Activated naive CD8-positive, alpha-beta T cell treated with anti-CD3 and anti-CD28 coated beads, Interleukin-2, amount 50 U/mL, for 16 hours (primary cell): ENCODE measurements at regions not wholly inside any gene's neighbourhood (a gene's known extent, or its start where the extent isn't known, plus 50 kb on each side); places are given as distances from the start of the nearest gene placed in this dataset.
"Not testable (repeated sequence)": the region's sequence is repeated elsewhere in the genome, so short reads cannot be mapped to it uniquely, and the experiment has no call there.

Source experiments
- DNase-seq: peaks from one replicate; pipeline ENCODE4 v3.0.0-alpha.2; 2020; ENCODE audit warnings: low read depth, low spot score

DNA sequence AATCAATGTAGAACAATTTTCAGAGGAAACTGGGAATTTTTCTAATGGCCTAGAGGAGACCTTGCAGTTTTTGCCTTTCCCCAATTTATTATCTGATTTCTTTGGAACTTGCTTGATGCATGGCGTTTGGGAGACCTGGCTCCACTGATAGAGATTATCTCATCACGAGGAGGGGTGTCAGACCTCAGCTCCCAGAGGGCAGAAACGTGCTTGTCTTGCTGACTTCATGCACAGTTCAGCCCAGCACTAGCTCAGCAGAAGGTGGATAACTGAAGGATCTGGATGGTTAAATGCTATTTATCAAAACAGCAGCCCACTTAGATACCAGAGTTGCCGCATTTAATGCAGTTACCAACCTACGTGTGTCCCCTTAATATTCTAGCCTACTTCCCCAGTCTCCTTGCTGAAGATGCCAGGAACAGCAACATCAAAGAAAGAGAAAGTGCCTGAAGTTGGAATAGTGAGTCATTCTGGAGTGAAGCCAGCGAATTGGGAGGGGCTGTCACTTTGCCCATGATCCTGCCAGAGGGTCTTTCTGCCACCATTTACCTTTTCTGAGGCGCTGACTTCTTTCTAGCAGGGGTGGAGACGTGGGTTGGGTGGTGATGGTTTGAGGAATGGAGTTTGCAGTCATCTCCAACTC is 133.5 kb upstream of the CADM1 start:
- DNase-seq: no peak

DNA sequence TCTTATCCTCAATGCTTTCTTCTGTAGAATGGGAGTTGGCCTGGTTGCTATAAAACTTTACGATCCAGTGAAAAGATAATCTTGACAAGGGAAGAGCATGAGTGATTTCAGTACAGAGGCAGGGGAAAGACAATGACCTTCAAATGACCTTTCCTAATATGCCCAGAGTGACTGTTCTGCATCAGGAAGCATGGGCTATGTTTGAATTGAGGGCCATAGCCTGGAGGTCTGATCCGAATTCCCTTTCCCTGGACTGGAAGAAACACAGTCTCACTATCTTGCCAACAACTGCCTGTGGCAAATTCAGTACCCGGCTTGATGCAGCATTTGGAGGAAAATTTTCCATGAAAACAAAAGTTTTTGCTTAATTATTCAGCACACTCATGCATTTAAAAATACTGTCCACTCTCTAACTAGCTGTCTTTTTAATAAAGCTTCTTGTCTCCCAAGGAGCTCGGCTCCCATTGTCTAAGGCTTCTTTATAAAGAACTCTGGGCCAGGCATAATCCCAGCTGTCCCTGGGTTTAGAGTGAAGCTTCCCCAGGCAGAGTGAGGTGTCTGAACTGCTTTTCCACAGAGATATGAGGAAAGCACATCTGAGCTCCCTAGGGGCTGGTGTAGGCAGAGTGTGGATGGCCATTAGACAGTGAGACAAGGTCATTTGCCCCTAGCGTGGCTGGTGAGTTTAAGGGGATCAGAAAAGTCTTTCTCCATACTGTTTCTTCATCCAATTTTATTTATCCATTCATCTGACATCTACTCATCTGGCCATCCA is 132.7 kb upstream of the CADM1 start:
- no peak for DNase-seq

DNA sequence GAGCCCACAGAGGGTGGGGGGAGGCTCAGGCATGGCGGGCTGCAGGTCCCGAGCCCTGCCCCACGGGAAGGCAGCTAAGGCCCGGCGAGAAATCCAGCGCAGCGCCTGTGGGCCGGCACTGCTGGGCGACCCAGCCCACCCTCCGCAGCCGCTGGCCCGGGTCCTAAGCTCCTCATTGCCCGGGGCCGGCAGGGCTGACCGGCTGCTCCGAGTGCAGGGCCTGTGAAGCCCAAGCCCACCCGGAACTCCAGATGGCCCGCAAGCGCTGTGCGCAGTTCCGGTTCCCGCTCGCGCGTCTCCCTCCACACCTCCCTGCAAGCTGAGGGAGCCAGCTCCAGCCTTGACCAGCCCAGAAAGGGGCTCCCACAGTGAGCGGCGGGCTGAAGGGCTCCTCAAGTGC is 129.8 kb upstream of the CADM1 start:
- DNase-seq: not testable (repeated sequence)

DNA sequence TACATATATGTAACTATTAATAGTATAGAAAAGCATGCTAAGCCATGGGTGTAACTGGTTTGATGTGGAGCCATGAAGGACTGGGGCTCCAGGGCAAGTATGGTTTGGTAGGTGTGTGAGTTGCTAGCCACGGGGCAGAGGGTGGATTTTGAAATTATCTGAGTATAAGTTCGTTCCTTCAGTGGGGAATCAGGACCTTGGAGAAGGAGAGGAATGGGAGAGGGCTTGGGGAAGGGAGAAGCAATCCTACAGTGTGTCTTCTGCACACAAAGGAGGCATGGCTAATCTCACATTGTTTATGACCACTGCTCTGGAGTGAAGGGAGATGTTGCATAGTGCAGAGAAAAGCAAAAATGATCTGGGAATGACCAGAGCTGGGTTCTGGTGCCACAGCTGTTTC is 127.8 kb upstream of the CADM1 start:
- no peak for DNase-seq

DNA sequence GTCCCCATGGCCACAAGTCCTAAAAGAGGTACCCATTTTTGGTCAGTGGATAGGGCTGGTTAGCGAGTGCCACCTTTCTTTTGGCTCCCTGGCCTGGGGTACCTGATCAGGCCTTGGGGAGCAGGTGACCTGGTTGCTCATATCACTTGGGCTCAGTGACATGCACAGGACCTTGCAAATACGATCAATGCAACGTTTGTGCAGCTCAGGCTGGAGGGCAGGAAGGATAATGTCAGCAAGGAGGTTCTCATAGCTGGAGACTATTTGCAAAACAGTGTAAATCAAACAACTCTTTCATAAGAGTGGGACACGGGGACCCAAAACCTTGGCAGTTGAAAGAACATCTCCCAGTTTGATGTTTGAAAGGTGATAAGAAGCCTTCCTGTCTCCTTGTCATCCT is 127.4 kb upstream of the CADM1 start:
- no peak for DNase-seq

DNA sequence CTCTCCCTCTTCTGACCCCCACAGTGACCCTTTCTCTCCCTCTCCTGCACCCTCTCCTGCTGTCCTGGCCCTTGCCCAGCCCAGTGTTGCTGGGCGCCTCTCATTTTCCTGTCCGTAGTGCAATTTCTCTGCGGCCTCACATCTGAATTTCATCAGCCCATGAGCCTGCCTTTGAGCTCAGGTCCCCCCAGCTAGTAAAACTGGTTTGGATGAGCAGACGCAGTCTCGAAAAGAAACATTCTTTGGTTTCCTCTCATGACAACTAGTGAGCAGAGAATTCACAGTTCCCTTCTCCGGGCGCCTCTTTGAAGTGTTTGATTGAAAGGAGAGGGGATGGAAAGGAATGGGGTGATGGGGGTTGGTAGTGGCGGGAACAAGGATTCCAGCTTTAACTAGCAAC is 126.0 kb upstream of the CADM1 start:
- no peak for DNase-seq

DNA sequence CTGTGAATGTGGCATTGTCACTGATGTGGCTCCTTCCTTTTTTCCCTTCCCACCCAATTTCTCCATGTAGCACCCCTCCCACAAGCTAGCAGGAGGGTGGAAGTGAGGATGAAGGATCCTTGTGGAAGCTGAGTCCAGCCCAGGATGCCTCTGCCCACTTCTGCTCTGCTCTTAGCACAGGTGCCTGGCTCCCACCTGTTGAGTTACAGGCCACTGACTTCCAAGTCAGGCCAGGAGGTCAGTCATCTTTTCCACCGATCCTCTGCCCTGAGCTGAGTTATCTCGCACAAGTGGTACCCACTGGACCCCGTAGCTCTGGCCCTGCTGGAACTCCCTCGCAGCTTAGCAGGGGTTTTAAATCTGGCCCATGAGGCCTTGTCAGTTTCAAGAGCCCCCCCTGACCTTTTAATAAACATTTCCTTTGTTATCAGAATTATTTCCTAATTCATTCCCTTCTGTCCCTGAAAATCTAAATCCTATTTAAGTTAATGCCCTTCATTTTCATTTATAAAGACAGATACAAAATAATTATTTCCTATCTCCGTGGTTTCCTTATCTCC is 125.3 kb upstream of the CADM1 start:
- no peak for DNase-seq

DNA sequence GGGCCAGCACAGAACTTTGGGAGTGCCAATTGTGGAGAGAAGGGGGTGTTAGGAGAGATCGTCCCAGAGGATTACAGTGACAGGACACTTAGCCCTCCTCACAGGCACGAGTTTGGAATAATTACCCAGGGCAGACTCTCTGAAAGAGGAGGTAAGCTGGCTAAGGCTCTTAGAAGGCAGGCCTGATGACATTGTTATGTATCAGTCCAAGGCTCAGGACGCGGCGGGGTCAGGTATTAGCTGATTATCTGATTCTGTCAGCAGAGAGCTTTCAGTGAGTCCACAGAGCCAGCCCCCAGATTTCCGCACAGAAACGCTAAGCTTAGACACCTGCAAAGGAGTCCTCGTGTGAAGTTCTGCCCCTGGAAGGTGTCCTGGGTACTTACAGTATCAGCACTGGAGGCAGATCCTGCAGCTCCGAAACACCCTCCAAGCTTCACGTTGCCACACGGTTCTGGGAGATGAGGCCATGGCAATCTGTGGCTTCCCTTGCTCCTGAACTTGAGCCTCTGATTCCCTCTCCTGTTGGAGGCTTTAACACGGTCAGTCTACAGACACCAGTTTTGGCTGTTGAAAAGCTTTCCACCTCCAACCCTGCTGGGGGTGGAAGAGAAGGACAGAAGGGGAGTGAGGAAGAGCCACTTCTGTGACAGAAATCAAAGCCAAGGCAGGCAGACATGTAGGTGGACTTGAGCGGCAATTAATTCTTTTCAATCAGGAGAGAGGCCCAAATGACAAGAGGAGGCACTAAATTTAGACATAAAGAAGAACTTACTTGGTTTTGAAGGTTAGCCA is 123.6 kb upstream of the CADM1 start:
- DNase-seq: no peak

DNA sequence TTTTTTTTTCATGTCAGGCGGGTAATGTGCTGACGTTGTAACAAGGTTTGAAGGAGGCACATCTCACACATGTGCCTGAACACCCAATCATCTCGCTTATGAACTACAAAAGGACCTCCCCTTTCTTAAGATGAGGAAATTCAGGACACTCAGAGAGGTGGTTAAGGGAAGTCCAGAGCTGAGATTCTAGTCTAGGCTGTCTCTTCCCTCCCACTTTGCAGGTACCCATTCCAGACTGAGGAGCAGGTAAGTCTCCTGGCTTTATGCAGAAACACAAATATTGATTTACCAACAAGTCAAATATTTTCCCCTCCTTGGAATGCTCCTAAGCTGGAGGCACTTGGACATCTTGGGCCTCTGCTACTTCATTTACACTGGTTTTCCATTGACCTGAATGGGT is 122.9 kb upstream of the CADM1 start:
- no peak for DNase-seq

DNA sequence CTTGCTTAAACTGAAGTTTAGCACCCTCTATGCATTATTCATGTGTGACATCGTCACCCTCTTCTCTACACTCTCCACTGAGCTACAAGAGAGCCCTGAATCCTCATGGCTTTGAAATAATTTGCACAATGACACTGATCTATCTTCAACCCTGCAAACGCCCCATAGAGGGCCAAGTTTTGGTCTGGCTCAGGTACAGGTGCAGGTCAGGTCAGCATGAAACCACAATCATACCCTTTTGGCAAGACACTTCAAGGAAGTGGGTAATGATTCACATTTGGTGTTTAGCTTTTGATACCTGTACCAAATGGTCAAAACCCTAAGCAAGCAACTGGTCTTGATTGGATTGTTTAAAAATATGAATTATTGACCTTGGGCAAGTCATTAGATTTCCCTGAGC is 122.2 kb upstream of the CADM1 start:
- no peak for DNase-seq

DNA sequence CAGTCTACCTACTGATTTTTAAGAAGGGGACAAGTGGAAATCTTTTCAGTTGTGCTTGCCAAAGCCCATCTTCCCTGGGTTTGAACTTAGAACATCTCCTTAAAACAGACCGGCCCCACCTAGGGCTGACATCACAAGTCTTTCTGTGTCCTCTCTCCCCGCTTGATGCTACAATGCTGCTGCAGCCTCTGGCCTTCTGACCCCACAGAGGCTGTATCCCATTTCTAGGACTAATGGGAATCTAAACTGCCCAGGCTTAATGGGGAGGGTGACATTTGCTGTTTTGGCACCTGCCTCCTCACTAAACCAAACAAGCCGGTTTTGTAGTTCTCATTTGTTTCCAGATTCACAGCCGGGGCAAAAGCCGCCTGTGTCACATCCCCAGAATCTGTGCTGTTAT is 121.3 kb upstream of the CADM1 start:
- DNase-seq: no peak

DNA sequence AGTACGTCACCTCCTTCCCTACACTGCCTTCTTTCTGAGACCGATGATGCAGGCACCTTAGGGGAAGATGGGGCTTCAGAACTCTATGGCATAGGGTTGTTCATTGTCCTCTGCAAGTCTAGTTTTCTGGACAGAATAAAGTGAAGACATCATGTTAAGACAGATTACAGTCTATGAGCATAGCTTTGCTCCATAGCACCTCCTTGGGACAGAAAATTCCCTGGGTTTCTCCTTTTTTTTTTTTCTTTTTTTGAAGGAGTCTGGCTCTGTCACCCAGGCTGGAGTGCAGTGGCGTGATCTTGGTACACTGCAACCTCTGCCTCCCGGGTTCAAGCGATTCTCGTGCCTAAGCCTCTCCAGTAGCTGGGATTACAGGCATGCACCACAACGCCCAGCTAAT is 119.8 kb upstream of the CADM1 start:
- DNase-seq: no peak

DNA sequence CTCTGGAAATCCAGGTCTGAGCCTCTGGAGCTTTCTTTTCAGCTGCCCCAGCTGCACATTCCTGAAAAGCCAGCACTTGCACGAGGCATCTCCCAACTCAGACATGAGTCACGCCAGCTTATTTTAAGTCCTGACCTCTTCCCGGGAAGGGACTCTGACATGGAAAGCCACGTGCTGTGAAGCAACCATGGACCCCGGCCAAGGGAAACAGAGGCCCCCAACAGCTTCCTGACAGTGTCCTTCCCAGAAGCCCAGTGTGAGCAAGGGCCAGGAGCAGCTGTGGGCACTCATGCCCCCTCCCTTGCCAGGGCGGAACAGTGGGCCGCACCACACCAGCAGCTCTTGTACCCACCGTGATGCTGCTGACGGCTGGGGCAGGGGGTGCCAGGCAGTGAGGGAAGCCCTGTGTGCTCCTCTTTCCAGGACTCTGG is 118.8 kb upstream of the CADM1 start:
- DNase-seq: no peak

DNA sequence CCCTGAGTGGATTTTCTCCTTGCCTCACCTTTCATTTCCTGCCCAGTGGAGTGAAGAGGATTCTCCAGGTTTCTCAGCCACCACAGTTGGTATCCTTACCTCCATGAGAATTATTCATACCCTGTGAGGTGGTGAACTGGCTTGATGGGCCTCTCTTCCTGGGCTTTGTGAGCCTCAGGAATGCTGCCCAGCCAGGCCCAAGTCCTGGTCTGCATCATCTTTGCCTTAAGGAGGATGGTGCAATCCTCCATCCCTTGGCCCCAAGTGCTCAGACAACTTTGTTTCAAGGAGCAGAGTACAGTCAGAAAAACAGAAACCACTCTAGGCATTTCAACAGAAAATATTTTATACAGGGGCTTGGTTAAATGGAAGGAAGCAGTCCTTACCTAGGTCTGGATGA is 114.2 kb upstream of the CADM1 start:
- no peak for DNase-seq

DNA sequence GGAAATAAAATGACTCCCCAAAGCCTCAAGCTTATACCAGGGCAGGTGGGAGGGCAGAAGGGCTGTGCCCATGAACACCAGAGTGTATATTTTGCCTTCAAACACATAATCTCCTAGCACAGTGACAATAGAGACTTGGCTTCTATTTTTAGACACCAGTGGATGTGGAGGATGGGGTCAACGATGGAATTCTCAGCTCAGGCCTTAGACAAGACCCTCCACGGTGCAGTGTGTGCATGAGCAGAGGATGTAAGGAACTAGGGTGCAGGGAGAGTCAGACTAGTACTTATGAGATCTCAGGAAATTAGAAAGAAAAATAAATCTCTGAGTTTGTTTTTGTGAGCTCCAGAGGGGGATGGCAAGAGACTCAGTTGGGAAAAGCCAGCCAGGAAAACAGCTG is 113.6 kb upstream of the CADM1 start:
- no peak for DNase-seq

DNA sequence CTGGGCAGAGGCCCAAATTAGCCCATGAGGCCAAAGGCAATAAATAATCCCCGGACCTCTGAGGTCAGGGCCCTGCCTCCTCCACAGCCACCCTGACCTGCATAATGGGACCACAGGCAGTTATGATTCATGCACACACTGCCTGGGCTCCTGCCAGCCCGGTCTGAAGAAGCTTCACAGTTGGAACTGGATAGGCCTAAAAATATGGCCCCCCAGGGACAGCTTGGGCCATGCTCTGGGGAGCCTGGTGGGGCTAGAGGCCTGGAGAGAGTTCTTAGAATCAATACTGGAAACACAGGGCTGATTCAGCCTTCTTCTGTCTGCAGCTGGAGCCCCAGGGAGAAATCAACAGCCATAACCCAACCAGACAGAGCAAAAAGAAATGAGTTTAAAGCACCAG is 112.8 kb upstream of the CADM1 start:
- no peak for DNase-seq

DNA sequence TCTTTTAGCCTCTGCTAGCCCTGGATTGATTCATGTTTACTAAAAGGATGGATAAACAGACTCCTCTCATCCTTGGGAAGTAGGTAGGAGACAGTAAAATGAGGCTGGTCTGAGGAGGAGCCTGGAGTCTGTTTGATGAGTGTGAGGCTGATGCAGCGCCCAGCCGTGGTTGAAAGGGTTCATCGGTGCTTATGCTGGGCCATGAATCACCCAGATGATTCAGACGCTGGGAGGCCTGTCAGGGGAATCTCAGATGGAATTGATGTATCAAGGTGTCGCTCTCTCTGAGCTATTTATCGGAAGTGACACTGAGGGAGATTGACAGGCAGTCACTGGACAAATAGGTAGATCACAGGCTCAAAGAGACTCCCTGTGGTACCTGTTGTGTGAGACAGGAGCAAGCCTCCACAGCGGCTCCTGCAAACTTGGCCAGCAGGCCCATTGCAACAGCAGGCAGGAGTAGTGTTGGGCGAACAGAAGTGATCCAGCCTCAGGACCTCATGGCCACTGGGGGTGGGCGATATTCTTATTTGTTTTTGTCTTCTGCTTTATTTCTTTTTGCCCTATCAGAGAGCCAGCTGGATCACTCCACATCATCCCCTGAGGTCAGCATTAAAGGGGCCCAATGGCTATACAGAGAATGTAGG is 109.9 kb upstream of the CADM1 start:
- no peak for DNase-seq

DNA sequence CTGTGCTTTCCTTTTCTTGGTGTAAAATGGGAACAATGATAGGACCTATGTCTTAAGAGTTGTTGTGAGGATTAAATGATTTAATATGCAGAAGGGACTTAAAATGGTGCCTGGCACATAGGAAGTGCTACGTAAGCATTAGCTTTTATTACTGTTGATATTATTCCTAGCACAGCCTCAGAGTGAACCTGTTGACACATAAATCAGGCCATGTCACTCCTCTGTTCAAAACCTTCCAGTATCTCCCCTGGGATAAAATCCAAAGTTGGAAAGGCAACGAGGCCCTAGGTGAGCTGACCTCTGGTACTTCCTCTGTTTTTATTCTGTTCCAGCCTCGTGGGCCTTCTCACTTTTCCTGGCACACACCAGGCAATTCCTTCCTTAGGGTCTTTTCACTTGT is 108.8 kb upstream of the CADM1 start:
- DNase-seq: no peak

DNA sequence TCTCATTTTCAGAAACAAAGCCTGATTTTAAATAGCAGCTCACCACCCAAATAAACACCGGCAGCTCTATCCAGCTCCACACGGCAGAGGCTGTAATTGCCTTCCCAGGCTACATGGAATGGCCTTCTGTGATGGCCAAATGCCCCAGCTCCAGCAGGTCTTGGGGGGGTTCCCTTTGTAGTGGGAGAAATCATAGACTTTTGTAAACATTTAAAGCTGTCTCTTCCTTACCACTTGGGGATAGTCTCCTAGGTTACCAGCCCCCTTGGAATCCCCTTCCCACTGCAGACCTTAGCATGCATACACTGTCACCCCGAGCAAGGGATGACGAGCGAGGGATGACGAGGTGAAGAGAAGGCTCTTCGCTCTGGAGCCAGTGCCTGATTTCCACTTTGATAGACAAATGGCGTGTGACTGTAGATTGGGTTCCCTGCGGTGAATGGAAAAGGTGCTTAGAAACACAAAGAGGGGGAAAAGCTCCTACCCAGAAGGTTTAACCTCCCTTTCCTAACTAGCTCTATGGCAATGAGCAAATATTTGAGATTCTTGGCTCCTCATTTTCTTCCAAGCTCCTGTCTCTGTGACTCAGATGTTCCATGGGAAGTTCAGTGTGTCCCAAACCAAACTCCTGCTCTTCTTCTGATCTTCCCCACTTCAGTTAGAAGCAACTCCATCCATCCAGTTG is 108.0 kb upstream of the CADM1 start:
- no peak for DNase-seq

DNA sequence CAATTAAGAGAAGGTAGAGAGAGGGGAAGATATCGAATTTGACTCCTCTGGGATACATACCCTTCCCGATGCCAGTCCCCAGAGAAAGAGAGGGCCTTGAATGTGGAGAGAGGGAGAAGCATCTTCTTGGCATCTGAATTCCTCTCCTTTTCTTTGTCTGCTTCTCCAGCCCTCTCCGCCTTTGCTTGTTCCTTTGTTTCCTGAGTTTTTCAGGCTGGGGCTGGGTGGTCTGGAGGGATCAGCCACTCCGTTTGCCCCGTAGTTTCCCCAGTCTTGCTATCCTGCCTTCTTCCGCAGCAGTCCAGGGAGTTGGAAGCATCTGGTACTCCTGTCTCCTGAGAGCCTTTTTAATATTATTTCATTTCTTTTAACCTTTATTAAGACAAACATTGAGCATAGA is 107.1 kb upstream of the CADM1 start:
- DNase-seq: no peak

DNA sequence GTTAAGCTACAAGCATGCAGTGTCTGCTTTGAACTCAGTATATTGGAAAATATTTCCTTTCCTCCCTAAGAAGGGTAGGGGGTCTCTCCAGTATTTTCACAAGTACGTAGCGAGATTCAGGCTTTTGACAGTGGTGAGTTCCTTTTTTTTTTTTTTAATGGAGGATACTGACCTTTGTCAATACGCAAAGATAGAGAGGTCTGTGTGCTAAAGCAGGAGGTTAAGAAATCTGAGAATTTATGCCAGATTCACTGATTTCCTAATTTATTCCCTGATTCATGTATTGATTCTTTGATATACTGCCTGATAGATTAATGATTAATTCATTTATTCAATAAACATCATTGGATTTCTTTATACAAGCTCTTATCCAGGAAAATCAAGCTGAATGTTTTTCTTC is 106.7 kb upstream of the CADM1 start:
- DNase-seq: no peak
